K562 (cell line): ENCODE measurements at regions not wholly inside any gene's neighbourhood (a gene's known extent, or its start where the extent isn't known, plus 50 kb on each side); places are given as distances from the start of the nearest gene placed in this dataset.

Experiments used
- CTCF ChIP-seq, 3 experiments: IDR thresholded peaks in 2 of 3; conservative IDR thresholded peaks in 1 of 3; 2 replicates each; pipeline ENCODE4 v1.5.1; 2011 to 2012; ENCODE audit warnings: low read length in 3 of 3, mild to moderate bottlenecking in 3 of 3, control low read depth in 2 of 3, improper control_type of control experiment in 1 of 3, inconsistent platforms in 1 of 3, low read depth in 1 of 3, mixed read lengths in 1 of 3, moderate library complexity in 1 of 3; ENCODE audit not compliant: insufficient read depth in 2 of 3
- NCOA6 ChIP-seq: fragments of 450-650 bp; IDR thresholded peaks from 2 replicates; pipeline ENCODE4 v1.6.1; 2017; ENCODE audit warnings: mild to moderate bottlenecking
- POLR2AphosphoS2 ChIP-seq: IDR thresholded peaks from 2 replicates; pipeline ENCODE4 v1.6.1; 2012; ENCODE audit warnings: low read length, improper control_type of control experiment
- RAD21 ChIP-seq, 2 experiments: fragments of 250-450 bp in 1 of 2; fragments of 450-650 bp in 1 of 2; sonication (Bioruptor Pico) in 1 of 2; formaldehyde crosslinking in 1 of 2; IDR thresholded peaks in 1 of 2; conservative IDR thresholded peaks in 1 of 2; 2 replicates each; pipeline versions ENCODE4 v1.4.0 to v1.8.0; 2020 to 2022; ENCODE audit warnings: mild to moderate bottlenecking in 2 of 2, moderate library complexity in 1 of 2
- RBM25 ChIP-seq: fragments of 200-400 bp; formaldehyde crosslinking; IDR thresholded peaks from 2 replicates; pipeline ENCODE4 v1.6.1; 2018; ENCODE audit warnings: low read length, low read depth, moderate library complexity; ENCODE audit not compliant: severe bottlenecking
- TAF1 ChIP-seq: IDR thresholded peaks from 2 replicates; pipeline ENCODE4 v1.6.1; 2011; ENCODE audit warnings: mild to moderate bottlenecking, low read length, moderate library complexity; ENCODE audit not compliant: insufficient read depth, control insufficient read depth, severe bottlenecking; ENCODE audit errors: extremely low read depth
- USF2 ChIP-seq: sonication (generic); formaldehyde crosslinking; IDR thresholded peaks from 2 replicates; pipeline ENCODE4 v1.5.0; 2020; ENCODE audit warnings: missing genetic modification reagents
- ZBTB11 ChIP-seq, 3 experiments: fragments of 200-800 bp in 1 of 3; fragments of 250-450 bp in 1 of 3; fragments of 450-650 bp in 1 of 3; sonication (Bioruptor Pico) in 1 of 3; sonication (Bioruptor generic) in 1 of 3; formaldehyde crosslinking in 1 of 3; IDR thresholded peaks; 2 replicates each; pipeline versions ENCODE4 v1.6.1 to v1.8.0; 2016 to 2022; ENCODE audit warnings: mild to moderate bottlenecking in 2 of 3, missing genetic modification characterization in 2 of 3, missing compliant biosample characterization in 1 of 3, moderate library complexity in 1 of 3

- TF ChIP-seq CTCF (IDR thresholded peaks at IDR 0.05 in 2 of 3, conservative IDR thresholded peaks at IDR 0.05 in 1 of 3; ENCODE audit: insufficient read depth in 2 of 3, low read depth in 1 of 3, low read length in 3 of 3) (peak; percentile 59 to 74 (median 65)), NCOA6 (no peak), RAD21 (CRISPR knock-in tag; conservative IDR thresholded peaks at IDR 0.05 in 1 of 2, IDR thresholded peaks at IDR 0.05 in 1 of 2) (peak; percentile 8 to 40; a peak in 2 of 4 replicates), ZBTB11 (CRISPR knock-in tag; IDR thresholded peaks at IDR 0.05) (no peak), USF2 (CRISPR knock-in tag) (no peak; the same call in 1 of the 2 replicates), POLR2AphosphoS2 (0 out of 2 replicates have a peak, but pooled peaks have one; percentile 46), TAF1 (no peak), RBM25 (peak; percentile 87)
Observed at GRCh38 chr7:155216475-155217272, 81.0 kb upstream of the INSIG1 start (continued).
